Mucosa of gallbladder (tissue), 1 donor: ENCODE measurements at regions not wholly inside any gene's neighbourhood (a gene's known extent, or its start where the extent isn't known, plus 50 kb on each side); places are given as distances from the start of the nearest gene placed in this dataset.
"Not testable (repeated sequence)": the region's sequence is repeated elsewhere in the genome, so short reads cannot be mapped to it uniquely, and the experiment has no call there.

ENCODE experiments used
- DNase-seq: peaks from one replicate; pipeline ENCODE4 v3.0.0-alpha.2; 2020; ENCODE audit warnings: low spot score
- donor health status: DM: no; HTN: no; CAD: no.

DNA sequence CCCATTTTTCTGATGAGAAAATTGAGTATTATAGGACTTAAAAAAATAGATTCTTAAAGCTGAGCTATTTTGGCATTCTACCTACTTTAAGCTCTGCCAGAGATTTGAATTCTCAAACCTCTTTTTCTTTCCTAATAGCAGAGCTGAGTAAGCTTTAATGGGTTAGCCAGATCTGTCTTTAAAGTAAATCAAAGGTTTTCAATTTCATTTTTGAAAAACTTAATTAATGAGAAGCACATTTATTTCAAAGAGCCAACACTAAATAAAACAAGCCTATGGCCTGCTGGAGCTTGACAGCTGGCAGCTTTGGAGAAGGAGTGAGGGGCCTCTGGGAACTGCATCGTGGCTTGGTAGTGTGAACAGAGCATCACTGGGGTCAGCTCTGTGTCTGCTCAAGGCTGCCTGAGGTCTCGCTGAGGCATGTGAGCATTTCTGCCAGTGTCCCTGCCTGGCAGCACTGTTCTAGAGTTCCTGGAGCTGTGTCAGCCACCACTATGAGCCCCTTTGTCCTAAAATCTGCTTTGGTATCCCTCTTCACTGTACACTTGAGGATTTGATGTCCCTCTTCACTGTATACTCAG, 50.4 kb upstream of the PRSS23 start:
- no peak for DNase-seq

DNA sequence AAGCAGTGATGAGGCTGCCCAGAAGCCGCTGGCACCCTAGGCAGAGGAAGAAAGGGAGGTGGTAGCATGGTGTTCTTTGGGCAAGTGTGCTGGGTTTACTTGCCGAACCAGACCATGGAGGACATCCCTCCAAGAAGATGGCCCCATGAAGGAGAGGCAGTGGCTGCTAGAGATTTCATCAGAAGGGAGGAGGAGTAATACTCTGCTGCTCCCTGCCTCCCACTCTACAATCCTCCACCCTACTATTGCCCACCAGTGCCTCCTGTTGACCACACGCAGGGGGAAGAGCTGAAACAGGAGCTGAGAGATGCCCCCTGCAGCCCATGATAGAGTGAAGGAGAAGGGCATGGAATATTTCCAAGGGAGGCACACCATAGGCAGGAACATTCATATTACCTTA, 51.0 kb upstream of the PRSS23 start:
- DNase-seq = no peak

DNA sequence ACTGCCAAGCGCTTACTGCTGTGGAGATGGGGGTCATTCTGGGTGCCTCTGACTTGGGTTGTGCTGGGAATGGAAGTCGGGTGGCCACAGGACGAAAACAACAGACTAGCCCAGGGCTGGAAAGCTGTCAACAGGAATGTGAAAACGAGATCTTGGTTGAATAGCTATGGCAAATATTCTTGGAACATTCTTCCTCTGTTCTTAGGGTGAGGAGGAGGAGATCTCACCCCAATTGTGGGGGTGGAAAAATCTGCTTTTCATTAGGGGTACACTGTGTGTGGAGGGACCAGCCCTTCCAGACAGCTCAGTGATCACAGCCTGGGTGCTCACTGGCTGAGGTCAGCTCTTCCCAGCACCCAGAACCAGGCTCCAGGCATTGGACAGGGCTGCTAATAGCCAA, 52.0 kb upstream of the PRSS23 start:
- DNase-seq = no peak

DNA sequence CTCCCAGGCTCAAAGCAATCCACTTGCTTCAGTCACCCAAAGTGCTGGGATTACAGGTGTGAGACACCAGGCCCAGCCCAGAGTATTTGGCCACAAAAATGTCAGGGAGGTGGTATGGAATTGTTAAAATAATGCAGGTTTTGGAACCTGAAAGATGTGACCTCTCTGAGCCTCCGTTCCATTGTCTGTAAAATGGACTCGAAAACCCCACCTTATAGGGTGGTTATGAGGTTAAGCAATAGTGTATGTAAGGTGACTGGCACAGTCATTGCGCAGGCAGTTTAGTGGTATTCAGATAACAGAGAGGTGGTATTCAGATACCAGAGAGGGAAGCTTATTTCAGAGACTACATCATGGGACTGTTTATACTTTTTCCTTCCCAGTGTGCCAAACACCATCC, 52.5 kb upstream of the PRSS23 start:
- no peak for DNase-seq

DNA sequence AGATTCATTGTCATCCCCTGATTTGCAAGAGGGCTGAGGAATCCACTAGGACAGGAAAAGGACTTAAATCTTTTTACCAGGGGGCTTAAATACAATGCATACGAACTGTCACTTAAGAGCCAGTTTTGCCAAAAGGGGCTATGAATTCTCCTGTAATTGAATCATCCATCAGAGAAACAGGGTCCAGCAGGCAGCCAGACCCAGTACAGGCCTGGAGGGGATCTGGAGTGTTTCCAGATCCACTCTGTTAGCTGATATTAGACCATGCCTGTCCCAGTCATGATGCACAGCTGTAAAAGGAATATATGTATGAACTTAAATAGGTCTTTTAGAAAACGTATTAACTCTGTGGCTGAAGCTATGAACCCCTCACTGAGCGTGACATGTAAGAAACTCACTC, 53.8 kb upstream of the PRSS23 start:
- DNase-seq = no peak

DNA sequence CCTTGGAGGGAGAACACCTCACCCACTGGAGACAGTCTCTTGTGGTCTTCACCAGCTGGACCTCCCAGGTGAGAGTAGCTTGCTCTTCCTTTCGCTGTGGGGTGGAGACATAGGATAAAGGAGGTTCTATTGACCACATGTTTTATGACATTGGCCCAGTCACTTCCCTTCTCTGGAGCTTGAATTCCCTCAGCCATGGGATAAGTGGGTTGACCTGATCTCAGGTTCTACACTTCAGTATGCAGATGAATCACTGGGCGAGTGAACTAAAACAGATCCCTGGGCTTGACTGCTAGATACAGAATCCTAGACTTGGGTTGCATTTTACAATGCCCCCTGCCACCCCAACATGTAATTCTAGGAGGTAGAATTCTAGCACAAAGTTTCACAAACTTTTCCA, 54.8 kb upstream of the PRSS23 start:
- no peak for DNase-seq

DNA sequence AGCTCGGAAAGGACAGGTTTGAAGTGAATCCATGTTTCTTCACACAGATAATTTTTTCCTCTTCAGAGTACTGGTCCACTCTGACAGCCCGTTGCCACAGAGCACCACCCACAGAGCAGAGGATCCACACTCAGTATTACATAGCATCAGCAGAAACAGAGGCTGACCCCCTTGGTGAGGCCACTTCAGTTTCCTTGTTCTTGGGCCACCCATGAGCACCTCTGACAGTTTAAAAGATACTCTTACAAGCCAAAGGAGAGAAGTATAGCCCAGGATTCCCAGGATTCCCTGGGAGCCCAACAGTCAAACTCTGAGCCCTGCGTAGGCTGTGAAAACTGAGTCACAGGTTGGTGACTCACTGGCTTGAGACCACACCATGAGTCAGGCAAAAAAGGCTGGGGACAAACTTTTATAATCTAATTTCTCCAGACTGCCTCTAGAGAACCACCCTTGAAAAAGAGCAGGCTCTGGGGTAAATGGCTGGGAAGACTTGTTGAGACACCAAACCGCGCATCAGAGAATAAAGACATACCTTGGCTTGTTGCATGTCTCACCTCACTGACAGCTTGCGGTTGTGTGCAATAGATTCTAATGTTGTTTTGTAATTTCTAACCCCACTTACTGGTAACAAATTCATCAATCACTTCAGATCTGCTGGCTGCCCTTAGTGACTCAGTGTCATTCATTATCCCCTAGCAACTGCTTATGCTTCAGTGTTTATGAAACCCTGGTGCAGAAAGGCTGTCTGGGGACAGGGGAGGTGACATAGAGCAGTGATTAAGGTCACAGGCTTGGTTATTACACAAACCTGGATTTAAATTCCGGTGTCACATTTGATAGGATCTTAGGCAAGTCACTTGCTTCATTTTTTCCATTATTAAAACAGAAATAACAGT, 56.9 kb upstream of the PRSS23 start:
- peak; percentile 60 for DNase-seq

DNA sequence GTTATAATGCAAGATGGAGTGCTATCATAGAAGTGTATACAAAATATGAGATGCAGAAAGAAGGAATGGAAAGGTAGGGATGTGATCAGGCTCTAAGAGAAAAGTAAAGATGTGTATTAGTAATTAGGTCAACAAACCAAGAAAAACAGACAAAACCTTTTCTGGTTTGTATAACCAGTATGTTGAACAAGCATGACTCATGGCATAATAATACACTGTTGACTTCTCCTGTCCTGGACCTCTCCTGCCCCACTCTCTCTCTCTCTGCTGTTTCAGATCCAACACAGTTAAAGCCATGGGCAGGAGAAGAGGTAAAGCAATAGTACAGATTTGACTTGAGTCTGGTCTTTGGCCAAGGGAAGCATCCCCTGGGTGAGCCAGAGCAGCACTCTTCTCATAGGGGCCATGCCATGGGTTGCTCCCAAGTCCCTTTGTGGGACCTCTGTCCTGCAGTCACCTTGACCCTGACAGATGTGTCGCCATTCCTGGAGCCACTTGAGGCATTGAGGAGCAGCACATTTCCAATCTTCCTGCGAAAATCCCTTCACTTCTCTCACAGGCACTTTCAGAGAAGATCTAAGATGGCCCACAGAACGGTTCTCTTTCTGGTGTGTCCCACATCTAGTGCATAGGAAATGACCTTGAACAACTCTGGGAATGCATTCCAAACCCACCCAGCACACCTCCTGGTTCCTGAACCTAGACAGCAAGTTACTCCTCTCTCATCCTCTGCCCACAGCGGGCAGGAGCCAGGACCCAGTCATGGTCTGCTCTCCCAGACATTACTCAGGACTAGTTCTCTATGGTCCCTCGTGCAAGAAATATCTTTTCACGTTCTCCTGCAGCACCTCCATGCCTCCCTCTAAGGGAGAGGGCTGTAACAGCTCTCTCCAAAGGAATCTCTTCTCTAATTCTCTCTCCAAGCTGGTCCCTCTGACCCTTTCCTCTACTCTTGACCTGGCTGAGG, 58.2 kb upstream of the PRSS23 start:
- no peak for DNase-seq

DNA sequence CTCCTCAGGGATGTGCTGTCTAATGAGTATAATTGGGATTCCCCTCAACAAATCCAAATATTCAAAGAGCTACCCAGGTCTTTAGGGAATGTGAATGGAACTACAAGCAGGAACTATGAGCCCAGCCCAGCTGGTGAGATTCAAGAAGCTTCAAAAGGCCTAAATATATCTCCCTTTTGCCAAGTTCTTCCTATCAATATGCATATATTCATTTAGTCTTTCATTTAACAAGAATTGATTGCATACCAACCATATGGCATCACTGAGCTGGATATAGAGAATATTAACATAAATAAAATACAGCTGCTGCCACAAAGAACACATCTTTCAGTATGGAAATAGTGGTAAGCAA, 58.9 kb upstream of the PRSS23 start:
- DNase-seq = no peak

DNA sequence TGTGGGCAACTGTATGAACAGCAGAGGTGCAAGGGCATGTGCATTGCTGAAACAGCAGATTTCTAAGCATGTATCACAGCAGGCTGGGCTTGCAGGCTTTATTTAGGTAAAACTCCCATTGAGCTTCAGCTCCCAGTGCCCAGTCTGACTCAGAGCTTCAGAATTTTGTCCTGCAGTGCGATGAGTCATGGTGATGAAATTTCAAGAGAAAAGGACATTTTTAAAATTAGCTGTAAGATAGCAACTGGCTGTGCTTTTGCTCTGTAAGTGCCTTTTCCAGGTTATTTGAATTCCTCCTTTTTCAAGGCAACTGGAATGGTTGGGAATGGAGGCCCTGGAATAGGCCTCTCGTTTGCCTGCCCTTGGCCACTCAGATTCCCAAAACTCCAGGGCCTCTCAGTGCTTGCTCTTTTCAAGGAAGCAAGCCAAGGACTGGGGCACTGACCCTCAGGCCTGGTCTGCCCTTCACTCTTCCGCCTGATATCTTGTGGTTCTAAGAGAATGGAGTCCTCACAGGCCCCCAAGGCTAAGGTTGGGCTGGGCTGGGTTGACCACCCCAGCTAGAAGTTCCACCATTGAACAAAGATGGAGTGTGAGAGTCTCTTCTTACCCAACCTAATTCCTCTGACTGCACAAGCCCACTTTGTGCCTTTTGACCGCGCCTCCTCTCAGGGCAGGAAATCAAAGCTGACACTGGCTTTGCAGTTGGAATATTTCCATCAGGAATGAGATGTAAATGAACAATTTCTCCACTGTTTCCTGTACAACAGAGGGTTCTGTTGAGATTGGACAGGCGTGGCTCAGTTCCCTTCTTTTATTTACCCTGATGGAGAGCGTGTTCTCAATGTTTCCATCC, 59.5 kb upstream of the PRSS23 start:
- peak; percentile 69 for DNase-seq

DNA sequence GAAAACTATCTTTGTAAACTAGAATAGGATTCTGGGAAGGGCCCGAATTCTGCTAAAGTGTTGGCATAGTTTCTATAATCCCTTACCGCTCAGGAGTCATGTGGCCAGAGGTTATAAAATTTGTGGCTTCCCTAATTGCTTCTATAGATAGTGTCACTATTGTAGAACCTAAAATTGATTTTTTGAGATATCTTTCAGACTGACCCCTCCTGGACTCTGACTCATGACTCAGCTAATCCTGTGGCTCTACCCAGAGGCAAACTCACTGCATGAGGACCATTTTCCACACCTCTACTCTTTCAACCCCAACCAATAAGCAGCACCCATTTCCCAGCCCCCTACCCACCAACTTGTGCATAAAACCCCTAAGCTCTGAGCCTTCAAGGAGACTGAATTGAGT, 61.8 kb upstream of the PRSS23 start:
- peak; percentile 46 for DNase-seq

DNA sequence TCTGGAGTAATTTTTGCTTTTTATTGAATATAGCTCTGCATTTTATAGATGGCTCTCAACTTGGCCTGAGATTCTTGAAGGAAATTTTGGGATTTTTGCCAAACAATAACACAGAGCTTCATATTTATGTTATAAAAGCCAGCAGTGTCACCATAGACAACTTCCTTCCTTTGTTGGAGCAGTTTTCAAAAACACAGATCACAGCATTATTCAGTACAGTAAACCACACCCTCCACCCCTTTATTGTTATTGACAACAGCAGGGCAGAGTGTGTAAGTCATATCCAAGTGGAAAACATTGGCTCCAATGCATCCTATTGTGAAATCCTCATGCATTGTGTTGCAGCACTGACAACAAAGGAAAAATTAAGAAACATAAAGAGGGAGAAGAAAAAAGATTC, 62.6 kb upstream of the PRSS23 start:
- DNase-seq = no peak

DNA sequence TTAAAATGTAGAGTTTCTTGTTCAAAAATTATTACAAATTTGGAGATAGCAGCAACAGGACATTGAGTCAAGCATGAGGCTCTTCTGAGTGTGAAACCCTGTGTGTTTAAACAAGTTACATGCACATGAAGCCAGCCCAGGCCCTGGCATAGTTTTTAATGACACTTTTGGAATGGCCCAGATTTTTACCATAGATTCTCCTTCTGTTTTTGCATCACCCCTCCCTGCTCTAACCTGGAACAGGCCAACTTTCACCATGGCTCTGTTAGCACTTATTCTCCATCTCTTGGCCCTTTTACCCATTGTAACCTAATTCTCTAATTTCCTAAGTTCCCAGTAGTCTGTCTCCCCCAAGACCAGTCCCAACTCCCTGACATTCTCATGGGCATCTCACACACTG, 63.1 kb upstream of the PRSS23 start:
- DNase-seq = no peak

DNA sequence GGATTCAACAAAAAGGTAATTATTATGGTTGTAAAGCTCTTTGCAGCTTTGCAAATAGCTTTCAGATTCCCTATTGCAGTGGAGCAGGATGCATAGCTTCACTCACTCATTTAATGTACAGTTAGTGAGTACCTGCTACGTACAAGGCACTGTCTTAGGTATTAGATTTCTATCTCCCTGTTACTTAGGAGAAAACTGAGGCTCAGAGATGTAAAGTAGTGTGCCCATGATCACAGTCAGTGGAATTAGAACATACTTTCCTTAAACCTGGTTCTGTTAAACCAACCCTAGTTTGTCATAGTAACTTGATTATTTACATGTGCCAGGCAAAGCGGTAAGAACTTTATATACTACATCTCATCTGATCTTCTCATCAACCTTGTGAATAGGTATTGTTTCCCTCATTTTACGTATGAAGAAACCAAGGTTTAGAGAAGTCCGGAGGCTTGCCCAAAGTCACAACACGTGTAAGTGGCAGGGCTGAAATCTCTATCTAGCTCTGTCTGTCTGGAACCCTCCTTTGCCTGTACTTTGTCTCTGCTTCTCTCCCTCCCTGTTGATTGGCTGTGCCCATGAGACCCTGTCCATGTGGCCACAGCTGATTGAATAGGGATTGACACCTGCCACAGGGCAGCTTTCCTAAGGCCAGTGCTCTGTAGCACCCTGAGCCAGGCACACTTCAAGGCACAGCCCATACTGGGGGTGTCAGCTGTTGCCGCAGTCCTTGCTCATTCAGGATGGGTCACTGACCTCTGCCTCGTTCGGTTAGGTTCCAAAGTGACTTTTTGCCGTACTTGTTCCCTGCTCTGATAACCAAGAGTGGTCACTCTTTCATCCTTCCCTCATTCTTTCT, 63.8 kb upstream of the PRSS23 start:
- DNase-seq = no peak

DNA sequence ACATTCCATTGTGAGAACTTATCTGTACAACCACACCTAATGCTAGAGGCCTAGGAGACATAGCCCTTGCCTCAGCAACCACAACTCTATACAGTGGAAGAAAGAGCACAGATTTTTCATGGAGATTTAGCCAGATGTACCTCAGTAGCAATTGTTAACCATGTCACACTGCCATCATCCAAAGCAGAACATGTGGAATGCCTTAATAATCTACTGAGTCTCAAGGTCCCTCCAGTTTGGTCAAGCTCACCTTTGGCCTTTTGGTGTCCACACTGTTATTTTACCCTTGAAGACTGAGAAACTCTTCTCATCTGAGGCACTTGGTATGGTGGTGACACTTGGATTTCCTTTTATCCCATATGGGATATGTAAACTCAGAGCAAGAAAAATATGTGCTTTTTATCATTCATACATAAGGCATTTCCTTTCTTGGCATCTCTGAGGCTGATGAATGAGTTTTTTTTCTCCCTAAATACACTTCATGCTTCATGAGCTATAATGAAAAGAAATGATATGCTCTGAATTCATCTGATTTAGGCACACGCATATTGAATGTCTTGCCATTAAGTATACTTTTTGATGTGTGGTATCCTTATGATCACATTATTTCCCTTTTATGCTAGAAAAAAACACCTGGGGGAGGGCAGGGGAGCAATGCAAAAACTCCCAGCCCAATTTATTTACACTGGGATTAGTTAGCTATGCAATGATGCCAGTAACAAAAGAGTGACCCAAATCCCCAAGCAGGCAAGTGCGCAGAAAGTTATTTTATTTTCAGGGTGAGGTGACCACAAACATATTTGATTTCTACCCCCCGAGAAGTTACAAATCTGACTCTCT, 63.3 kb upstream of the ME3 start:
- DNase-seq = no peak

DNA sequence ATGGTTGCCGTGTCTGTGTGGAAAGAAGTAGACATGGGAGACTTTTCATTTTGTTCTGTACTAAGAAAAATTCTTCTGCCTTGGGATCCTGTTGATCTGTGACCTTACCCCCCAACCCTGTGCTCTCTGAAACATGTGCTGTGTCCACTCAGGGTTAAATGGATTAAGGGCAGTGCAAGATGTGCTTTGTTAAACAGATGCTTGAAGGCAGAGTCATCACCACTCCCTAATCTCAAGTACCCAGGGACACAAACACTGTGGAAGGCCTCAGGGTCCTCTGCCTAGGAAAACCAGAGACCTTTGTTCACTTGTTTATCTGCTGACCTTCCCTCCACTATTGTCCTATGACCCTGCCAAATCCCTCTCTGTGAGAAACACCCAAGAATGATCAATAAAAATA, 60.3 kb upstream of the ME3 start:
- not testable (repeated sequence) for DNase-seq

DNA sequence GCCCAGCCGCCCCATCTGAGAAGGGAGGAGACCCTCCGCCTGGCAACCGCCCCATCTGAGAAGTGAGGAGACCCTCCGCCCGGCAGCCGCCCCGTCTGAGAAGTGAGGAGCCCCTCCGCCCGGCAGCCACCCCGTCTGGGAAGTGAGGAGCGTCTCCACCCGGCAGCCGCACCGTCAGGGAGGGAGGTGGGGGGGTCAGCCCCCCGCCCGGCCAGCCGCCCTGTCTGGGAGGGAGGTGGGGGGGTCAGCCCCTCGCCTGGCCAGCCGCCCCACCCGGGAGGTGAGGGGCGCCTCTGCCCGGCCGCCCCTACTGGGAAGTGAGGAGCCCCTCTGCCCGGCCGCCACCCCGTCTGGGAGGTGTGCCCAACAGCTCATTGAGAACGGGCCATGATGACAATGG, 59.9 kb upstream of the ME3 start:
- DNase-seq = not testable (repeated sequence)

DNA sequence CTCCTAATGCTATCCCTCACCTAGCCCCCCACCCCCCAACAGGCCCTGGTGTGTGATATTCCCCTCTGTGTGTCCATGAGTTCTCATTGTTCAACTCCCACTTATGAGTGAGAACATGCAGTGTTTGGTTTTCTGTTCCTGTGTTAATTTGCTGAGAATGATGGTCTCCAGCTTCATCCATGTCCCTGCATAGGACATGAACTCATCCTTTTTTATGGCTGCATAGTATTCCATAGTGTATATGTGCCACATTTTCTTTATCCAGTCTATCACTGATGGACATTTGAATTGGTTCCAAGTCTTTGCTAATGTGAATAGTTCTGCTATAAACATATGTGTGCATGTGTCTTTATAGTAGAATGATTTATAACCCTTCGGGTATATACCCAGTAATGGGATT, 57.2 kb upstream of the ME3 start:
- DNase-seq = not testable (repeated sequence)

DNA sequence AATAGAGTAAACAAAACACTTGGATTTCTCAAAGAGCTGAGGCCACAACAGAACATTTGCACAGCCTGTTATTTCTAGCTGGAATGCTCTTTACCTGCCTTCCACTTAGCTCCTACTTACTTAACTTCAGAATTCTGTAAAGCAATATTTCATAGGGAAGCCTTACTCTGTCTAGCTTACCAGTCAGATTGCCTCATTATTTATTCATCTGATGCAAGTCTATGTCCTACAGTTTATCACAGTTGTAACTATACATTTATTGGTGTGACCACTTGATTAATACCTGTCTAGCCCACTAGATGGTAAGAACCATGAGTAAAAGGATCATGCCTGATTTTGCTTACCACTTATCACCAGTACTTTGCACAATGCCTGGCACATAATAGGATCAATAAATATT, 56.1 kb upstream of the ME3 start:
- no peak for DNase-seq
